Fibroblast of the aortic adventitia (primary cell): ENCODE measurements at regions not wholly inside any gene's neighbourhood (a gene's known extent, or its start where the extent isn't known, plus 50 kb on each side); places are given as distances from the start of the nearest gene placed in this dataset.
"Not testable (repeated sequence)": the region's sequence is repeated elsewhere in the genome, so short reads cannot be mapped to it uniquely, and the experiment has no call there.

ENCODE experiments used
- DNase-seq: peaks from one replicate; pipeline ENCODE4 v3.0.0-alpha.2; 2010; ENCODE audit warnings: low read depth
- H3K4me3 ChIP-seq: 2 replicates; pipeline ENCODE4 v1.5.1; 2011; ENCODE audit warnings: low read depth, mild to moderate bottlenecking, control low read depth, low read length, moderate library complexity
- TF ChIP-seq, protein P1 (sequence below): IDR thresholded peaks from 2 replicates; pipeline ENCODE4 v1.5.1; 2011; ENCODE audit warnings: mild to moderate bottlenecking, low read length, control low read depth, inconsistent platforms; ENCODE audit not compliant: insufficient read depth

DNA sequence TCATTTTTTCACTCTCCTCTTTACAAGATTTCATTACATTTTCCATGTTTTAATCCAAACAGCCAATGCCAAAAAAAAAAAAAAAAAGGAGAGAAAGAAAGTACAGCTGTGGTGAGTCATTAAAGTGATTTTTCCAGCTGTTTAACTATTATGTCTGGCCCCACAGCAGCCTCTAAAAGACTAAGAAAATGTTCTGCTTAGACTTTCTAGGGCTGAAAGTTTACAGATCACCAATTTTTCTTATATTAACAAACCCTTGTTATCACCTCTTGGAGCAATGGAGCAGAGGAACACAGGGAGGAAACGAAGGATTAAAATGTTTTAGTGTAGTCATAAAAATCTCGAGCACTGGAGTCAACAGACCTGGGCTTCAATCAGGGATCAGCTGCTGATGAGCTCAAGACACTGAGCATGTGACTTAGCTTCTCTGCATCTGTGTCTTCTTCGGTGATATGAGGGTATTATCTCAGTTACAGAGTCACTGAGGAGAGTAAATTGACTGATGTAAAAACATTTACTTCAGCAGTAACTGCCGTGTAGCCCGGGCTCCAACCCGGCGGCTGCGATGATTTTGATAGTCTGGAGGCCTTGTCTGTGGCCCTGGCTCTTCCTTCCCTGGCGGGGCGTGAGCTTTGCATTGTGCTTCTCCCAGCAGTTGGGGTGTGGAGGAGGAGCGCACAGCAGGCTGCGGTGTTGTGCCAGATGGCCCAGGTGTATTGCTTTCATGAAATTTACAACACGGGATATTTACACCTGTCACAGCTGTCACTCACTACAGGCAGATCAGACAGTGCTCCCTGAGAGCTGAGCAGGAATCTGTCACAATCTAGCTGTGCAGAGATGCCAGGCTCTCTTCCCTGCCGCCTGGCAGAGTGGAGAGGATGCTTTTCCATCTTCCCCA is 298.3 kb upstream of the FZD8 start:
- H3K4me3 ChIP-seq, result no peak overlapping the region
- TF ChIP-seq, protein P1, sequence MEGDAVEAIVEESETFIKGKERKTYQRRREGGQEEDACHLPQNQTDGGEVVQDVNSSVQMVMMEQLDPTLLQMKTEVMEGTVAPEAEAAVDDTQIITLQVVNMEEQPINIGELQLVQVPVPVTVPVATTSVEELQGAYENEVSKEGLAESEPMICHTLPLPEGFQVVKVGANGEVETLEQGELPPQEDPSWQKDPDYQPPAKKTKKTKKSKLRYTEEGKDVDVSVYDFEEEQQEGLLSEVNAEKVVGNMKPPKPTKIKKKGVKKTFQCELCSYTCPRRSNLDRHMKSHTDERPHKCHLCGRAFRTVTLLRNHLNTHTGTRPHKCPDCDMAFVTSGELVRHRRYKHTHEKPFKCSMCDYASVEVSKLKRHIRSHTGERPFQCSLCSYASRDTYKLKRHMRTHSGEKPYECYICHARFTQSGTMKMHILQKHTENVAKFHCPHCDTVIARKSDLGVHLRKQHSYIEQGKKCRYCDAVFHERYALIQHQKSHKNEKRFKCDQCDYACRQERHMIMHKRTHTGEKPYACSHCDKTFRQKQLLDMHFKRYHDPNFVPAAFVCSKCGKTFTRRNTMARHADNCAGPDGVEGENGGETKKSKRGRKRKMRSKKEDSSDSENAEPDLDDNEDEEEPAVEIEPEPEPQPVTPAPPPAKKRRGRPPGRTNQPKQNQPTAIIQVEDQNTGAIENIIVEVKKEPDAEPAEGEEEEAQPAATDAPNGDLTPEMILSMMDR, result no peak
- peak; percentile 63 for DNase-seq

DNA sequence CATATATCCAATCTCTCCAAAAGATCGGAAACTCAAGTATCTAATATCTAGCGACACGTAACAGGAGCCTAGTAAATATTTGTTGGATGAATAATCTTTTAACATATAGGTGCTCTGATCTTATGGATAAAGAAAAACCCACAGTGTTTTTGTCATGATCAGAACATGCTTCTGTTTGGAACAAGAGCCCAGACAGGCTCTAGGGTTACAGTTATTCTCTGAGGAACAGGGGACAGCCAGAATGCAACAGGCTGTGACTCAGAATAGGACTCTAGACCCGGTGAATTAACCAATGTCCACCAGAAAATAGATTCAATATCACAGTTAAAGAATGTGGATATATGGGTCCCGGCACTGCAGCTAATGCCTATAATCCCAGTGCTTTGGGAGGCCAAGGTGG is 296.1 kb upstream of the FZD8 start:
- TF ChIP-seq, protein P1, result no peak
- no peak for DNase-seq

DNA sequence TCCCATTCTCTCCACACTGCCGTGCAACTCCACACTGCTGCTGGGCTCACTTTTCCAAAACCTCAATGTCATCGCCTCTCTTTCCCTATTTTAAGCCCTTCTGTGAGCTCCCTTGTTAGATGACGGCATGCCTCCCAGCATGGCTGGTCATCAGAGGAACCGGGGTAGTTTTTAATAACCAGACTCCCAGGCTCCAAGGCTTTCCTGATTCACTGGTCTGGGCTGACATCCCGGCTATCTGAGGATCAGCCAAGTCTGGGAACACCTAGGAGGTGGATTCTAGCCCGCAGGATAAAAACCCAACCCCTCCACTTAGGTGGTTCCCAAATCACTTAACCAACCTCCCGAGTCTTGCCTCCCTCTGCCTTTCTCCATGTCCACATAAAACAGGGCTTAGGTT is 295.4 kb upstream of the FZD8 start:
- H3K4me3 ChIP-seq, result no peak overlapping the region
- DNase-seq, result no peak
- TF ChIP-seq, protein P1, result no peak

More for the DNA sequence above, 296.1 kb upstream of the FZD8 start:
- no peak overlapping the region for H3K4me3 ChIP-seq

DNA sequence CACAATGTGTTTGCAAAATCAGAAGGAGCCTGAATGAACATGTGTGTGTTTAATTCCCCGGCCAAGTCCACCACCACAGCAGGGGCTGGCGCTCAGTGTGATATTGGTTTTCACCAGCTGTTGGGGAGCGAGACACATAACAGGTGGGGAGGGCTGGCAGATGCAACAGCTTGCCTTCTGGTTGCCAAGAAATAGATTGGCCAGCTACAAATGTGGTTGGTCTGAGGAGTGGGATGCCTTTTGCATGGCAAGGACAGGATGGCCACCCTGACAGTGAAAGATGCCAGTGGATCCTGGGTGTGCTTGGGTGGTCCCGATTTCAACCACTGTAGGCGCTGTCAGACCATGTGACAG is 292.5 kb upstream of the FZD8 start:
- TF ChIP-seq, protein P1, result no peak
- H3K4me3 ChIP-seq, result no peak overlapping the region
- DNase-seq, result no peak

DNA sequence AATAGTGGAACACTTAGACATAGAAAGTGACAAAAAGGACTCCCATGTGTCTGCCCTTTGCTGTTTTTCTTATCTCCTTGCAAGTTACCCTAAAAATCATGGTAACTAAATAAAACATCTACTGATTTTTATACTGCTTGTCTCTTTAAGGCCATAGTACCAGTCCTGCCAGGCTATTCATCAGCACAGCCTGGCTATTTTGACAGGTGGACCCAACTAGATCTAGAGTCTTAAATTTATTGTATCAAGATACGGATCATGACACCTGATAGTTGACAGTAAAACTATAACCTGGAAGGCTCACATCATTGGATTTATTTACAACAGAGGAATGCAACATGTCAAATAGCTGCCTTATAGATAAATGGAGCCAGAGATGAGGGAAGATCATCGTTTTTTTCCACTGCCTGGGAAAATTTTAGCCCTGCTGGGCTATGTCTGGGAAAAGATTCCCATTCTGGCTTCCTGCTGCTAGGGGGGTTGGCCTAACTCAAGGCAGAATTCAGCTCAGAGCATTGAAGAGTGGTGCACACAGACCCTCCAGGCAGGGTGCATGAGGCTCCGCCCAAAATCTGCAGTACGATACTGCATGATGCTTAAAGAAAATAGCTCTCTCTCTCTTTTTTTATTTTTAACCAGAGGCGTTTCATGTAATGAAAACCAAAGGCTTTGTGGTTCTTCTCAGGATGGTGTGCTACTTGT is 292.0 kb upstream of the FZD8 start:
- H3K4me3 ChIP-seq, result no peak overlapping the region
- TF ChIP-seq, protein P1, result no peak
- DNase-seq, result no peak

DNA sequence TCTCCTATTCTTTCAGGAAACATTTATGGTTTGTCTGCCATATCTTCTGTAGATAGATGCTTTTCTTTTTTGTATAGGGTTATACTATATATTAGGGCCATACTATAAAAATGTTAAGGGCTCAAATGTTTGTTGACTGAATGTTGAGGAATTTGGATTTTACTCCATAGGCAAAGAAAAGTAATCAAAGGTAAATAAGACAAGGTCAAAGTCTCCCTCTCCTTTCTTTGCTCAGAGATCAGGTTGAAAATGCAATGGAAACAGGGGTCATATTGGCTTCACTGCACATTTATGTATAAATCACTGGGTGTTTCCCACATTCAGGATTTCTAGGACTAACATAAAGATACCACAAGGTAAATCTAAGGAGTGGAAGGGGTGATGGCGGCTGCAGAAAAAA is 291.4 kb upstream of the FZD8 start:
- TF ChIP-seq, protein P1, result no peak
- DNase-seq, result no peak

DNA sequence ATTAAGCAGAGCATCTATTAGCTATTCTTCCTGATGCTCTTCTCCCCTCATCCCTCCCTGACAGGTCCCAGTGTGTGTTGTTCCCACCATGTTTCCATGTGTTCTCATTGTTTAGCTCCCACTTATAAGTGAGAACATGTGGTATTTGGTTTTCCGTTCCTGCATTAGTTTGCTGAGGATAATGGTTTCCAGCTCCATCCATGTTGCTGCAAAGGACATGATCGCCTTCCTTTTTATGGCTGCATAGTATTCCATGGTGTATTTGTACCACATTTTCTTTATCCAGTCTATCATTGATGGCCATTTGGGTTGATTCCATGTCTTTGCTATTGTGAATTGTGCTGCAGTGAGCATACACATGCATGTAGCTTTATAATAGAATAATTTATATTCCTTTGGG is 287.9 kb upstream of the FZD8 start:
- H3K4me3 ChIP-seq, DNase-seq: not testable (repeated sequence)

More for the DNA sequence above, 291.4 kb upstream of the FZD8 start:
- no peak overlapping the region for H3K4me3 ChIP-seq
